H1 (cell line): ENCODE measurements at regions not wholly inside any gene's neighbourhood (a gene's known extent, or its start where the extent isn't known, plus 50 kb on each side); places are given as distances from the start of the nearest gene placed in this dataset.

ENCODE experiments used
- CTCF ChIA-PET: fragments of 300-600 bp; sonication (Branson Sonifier 250); formaldehyde crosslinking; loops from one replicate; lab custom pipeline; 2021; ENCODE audit not compliant: partially characterized antibody; lab: Charles Lee
- POLR2A ChIA-PET: fragments of 300-600 bp; sonication (Branson Sonifier 250); formaldehyde crosslinking; loops from one replicate; lab custom pipeline; 2021; ENCODE audit warnings: inconsistent platforms; ENCODE audit not compliant: partially characterized antibody; lab: Charles Lee
- DNase-seq, 2 experiments: peaks; one replicate each; pipeline versions ENCODE4 v3.0.0 to v3.0.0-alpha.2; 2010 to 2022; ENCODE audit warnings: low spot score in 2 of 2, low read depth in 1 of 2, mixed read lengths in 1 of 2
- FAIRE-seq: peaks from 2 replicates; lab custom pipeline; 2011; peaks lifted over from hg19 to GRCh38; lab: Jason Lieb, UNC
- H2AFZ ChIP-seq: 2 replicates; pipeline ENCODE4 v1.8.1; 2012; ENCODE audit warnings: low read length, inconsistent platforms
- H2AK5ac ChIP-seq: 2 replicates; pipeline ENCODE4 v1.6.1; 2013; ENCODE audit warnings: low read depth, low read length
- H2BK120ac ChIP-seq: replicated peaks from 2 replicates; pipeline ENCODE3; 2013; ENCODE audit warnings: low read depth, low read length, inconsistent platforms
- H2BK12ac ChIP-seq: 2 replicates; pipeline ENCODE4 v1.6.1; 2013; ENCODE audit warnings: low read depth, low read length
- H2BK15ac ChIP-seq: 2 replicates; pipeline ENCODE4 v1.6.1; 2013; ENCODE audit warnings: low read length
- H2BK20ac ChIP-seq: 2 replicates; pipeline ENCODE4 v1.6.1; 2013; ENCODE audit warnings: low read length
- H2BK5ac ChIP-seq: 2 replicates; pipeline ENCODE4 v1.6.1; 2013; ENCODE audit warnings: low read depth, low read length
- H3K14ac ChIP-seq: 2 replicates; pipeline ENCODE4 v1.6.1; 2013; ENCODE audit warnings: inconsistent platforms; ENCODE audit not compliant: insufficient read length
- H3K18ac ChIP-seq: 2 replicates; pipeline ENCODE4 v1.6.1; 2013; ENCODE audit warnings: low read length; ENCODE audit errors: extremely low read depth
- H3K23ac ChIP-seq: 2 replicates; pipeline ENCODE4 v1.6.1; 2013; ENCODE audit warnings: inconsistent platforms; ENCODE audit not compliant: insufficient read length
- H3K23me2 ChIP-seq: 2 replicates; pipeline ENCODE4 v1.6.1; 2013; ENCODE audit warnings: low read depth, low read length
- H3K27ac ChIP-seq: 2 replicates; pipeline ENCODE4 v1.6.1; 2011; ENCODE audit warnings: low read depth, low read length, inconsistent platforms
- H3K27me3 ChIP-seq, 4 experiments: replicated peaks in 1 of 4; 1 replicate in 1 of 4; 2 replicates in 3 of 4; pipeline versions ENCODE4 v1.6.1 to v1.8.1; 2011 to 2013; ENCODE audit warnings: low read length in 3 of 4, mild to moderate bottlenecking in 3 of 4, inconsistent platforms in 2 of 4, mixed read lengths in 2 of 4, moderate library complexity in 1 of 4; ENCODE audit not compliant: control insufficient read depth in 3 of 4, insufficient read depth in 3 of 4; ENCODE audit errors: extremely low read depth in 1 of 4
- H3K36me3 ChIP-seq, 4 experiments: 2 replicates each; pipeline versions ENCODE4 v1.6.1 to v1.8.1; 2011 to 2013; ENCODE audit warnings: mild to moderate bottlenecking in 4 of 4, low read length in 3 of 4, moderate library complexity in 2 of 4, control low read depth in 1 of 4, inconsistent platforms in 1 of 4; ENCODE audit not compliant: insufficient read depth in 4 of 4, control insufficient read depth in 2 of 4
- H3K4ac ChIP-seq: replicated peaks from 2 replicates; pipeline ENCODE3; 2013; ENCODE audit warnings: low read length, low read depth, mixed read lengths, inconsistent platforms; ENCODE audit not compliant: insufficient read length
- H3K4me1 ChIP-seq, 4 experiments: replicated peaks in 1 of 4; 1 replicate in 1 of 4; 2 replicates in 3 of 4; pipeline versions ENCODE4 v1.6.1 to v1.8.1; 2011 to 2013; ENCODE audit warnings: low read length in 3 of 4, inconsistent platforms in 2 of 4, mixed read lengths in 1 of 4; ENCODE audit not compliant: insufficient read depth in 4 of 4, control insufficient read depth in 3 of 4
- H3K4me2 ChIP-seq, 2 experiments: 2 replicates each; pipeline versions ENCODE4 v1.6.1 to v1.8.1; 2011 to 2013; ENCODE audit warnings: low read depth in 2 of 2, low read length in 2 of 2, control low read depth in 1 of 2, inconsistent platforms in 1 of 2, mild to moderate bottlenecking in 1 of 2; ENCODE audit not compliant: insufficient read depth in 1 of 2
- H3K4me3 ChIP-seq, 4 experiments: fragments of 200-600, 300-600 bp in 1 of 4; sonication (generic), shearing (Covaris generic), sonication (Bioruptor Twin) in 1 of 4; 2 replicates each; pipeline versions ENCODE4 v1.5.1 to v1.8.1; 2011 to 2016; ENCODE audit warnings: low read length in 4 of 4, low read depth in 3 of 4, control low read depth in 2 of 4, inconsistent platforms in 2 of 4, mild to moderate bottlenecking in 2 of 4, mixed read lengths in 1 of 4, moderate library complexity in 1 of 4; ENCODE audit not compliant: insufficient read depth in 2 of 4; ENCODE audit errors: extremely low read depth in 1 of 4
- H3K56ac ChIP-seq: replicated peaks from 2 replicates; pipeline ENCODE3; 2013; ENCODE audit warnings: low read depth, mild to moderate bottlenecking, mixed read lengths, low read length, inconsistent platforms; ENCODE audit not compliant: insufficient read length
- H3K79me1 ChIP-seq: 2 replicates; pipeline ENCODE4 v1.6.1; 2013; ENCODE audit warnings: low read depth, low read length, control low read depth
- H3K79me2 ChIP-seq, 2 experiments: 2 replicates each; pipeline versions ENCODE4 v1.6.1 to v1.8.1; 2012 to 2013; ENCODE audit warnings: low read length in 2 of 2, mild to moderate bottlenecking in 2 of 2, inconsistent platforms in 1 of 2; ENCODE audit not compliant: insufficient read depth in 2 of 2, control insufficient read depth in 1 of 2
- H3K9ac ChIP-seq, 4 experiments: replicated peaks in 1 of 4; 1 replicate in 1 of 4; 2 replicates in 3 of 4; pipeline versions ENCODE4 v1.6.1 to v1.8.1; 2011 to 2013; ENCODE audit warnings: low read depth in 3 of 4, low read length in 3 of 4, control low read depth in 2 of 4, mild to moderate bottlenecking in 2 of 4, moderate library complexity in 2 of 4, inconsistent platforms in 1 of 4; ENCODE audit errors: extremely low read depth in 1 of 4
- H3K9me3 ChIP-seq, 2 experiments: 2 replicates each; pipeline versions ENCODE4 v1.6.1 to v1.8.1; 2012 to 2013; ENCODE audit warnings: mild to moderate bottlenecking in 2 of 2, moderate library complexity in 2 of 2, control low read depth in 1 of 2, inconsistent platforms in 1 of 2, low read depth in 1 of 2, low read length in 1 of 2, mixed read lengths in 1 of 2; ENCODE audit not compliant: insufficient read depth in 2 of 2
- H4K20me1 ChIP-seq, 2 experiments: replicated peaks in 1 of 2; 2 replicates each; pipeline versions ENCODE3 to v1.8.1; 2011 to 2013; ENCODE audit warnings: inconsistent platforms in 2 of 2, low read length in 2 of 2, mild to moderate bottlenecking in 1 of 2; ENCODE audit not compliant: insufficient read depth in 2 of 2, control insufficient read depth in 1 of 2
- H4K5ac ChIP-seq: 2 replicates; pipeline ENCODE4 v1.6.1; 2013; ENCODE audit warnings: low read length, low read depth, mixed read lengths, inconsistent platforms; ENCODE audit not compliant: insufficient read length
- H4K8ac ChIP-seq: 2 replicates; pipeline ENCODE4 v1.8.0; 2013; ENCODE audit warnings: mild to moderate bottlenecking, moderate library complexity, low read length, inconsistent platforms; ENCODE audit not compliant: insufficient read depth; ENCODE audit errors: extremely low read depth
- H4K91ac ChIP-seq: replicated peaks from 2 replicates; pipeline ENCODE3; 2013; ENCODE audit warnings: low read length, mixed read lengths, inconsistent platforms; ENCODE audit not compliant: insufficient read length
- ASH2L ChIP-seq: fragments of 200-600, 300-600 bp; sonication (generic); IDR thresholded peaks from one replicate; pipeline ENCODE4 v1.7.1; 2017; ENCODE audit warnings: low read length
- BRCA1 ChIP-seq: IDR thresholded peaks from 2 replicates; pipeline ENCODE4 v1.6.1; 2012; ENCODE audit warnings: low read depth, low read length, improper control_type of control experiment
- CBX5 ChIP-seq: fragments of 300-800, 300-1000 bp; sonication (generic); IDR thresholded peaks from 2 replicates; pipeline ENCODE4 v1.7.1; 2016; ENCODE audit warnings: antibody characterized with exemption, low read length, low read depth
- CHD2 ChIP-seq: IDR thresholded peaks from 2 replicates; pipeline ENCODE4 v1.6.1; 2012; ENCODE audit warnings: low read length, improper control_type of control experiment
- HDAC2 ChIP-seq, 2 experiments: fragments of 300-600 bp in 1 of 2; sonication (generic) in 1 of 2; IDR thresholded peaks; 2 replicates each; pipeline ENCODE4 v1.6.1; 2011 to 2012; ENCODE audit warnings: low read depth in 2 of 2, low read length in 2 of 2, mild to moderate bottlenecking in 2 of 2, moderate library complexity in 2 of 2, borderline replicate concordance in 1 of 2, inconsistent platforms in 1 of 2
- KDM5A ChIP-seq: fragments of 200-600 bp; IDR thresholded peaks from 2 replicates; pipeline ENCODE4 v1.7.1; 2012; ENCODE audit warnings: mild to moderate bottlenecking, low read length, inconsistent platforms, mixed read lengths
- RAD21 ChIP-seq, 2 experiments: IDR thresholded peaks in 1 of 2; conservative IDR thresholded peaks in 1 of 2; 2 replicates each; pipeline ENCODE4 v1.6.1; 2011; ENCODE audit warnings: low read depth in 2 of 2, low read length in 2 of 2, improper control_type of control experiment in 1 of 2, inconsistent platforms in 1 of 2, mild to moderate bottlenecking in 1 of 2, moderate library complexity in 1 of 2
- TBP ChIP-seq: IDR thresholded peaks from 2 replicates; pipeline ENCODE4 v1.6.1; 2011; ENCODE audit warnings: low read depth, low read length, improper control_type of control experiment
- YY1 ChIP-seq: IDR thresholded peaks from 2 replicates; pipeline ENCODE4 v1.6.1; 2011; ENCODE audit warnings: low read depth, mild to moderate bottlenecking, low read length
- WGBS, 2 experiments: shearing (Covaris generic) in 1 of 2; methylation state at CpG; one replicate each; pipeline versions ENCODE4 v1.1.6 to v1.1.7; 2013 to 2015; ENCODE audit warnings: low lambda C conversion rate in 2 of 2, mixed read lengths in 2 of 2, inconsistent platforms in 1 of 2, low coverage in 1 of 2, missing lambda C conversion rate in 1 of 2; ENCODE audit not compliant: insufficient replicate concordance in 2 of 2, insufficient coverage in 1 of 2, insufficient read length in 1 of 2; ENCODE audit errors: extremely low coverage in 1 of 2, missing lambda C conversion rate in 1 of 2; 5-methylcytosine and 5-hydroxymethylcytosine counted together
- TF ChIP-seq, protein P1 (sequence below), 3 experiments: IDR thresholded peaks; 1 replicate in 2 of 3; 2 replicates in 1 of 3; pipeline versions ENCODE4 v1.5.1 to v1.6.1; 2011; ENCODE audit warnings: low read length in 3 of 3, mild to moderate bottlenecking in 3 of 3, inconsistent platforms in 2 of 3, low read depth in 1 of 3, moderate library complexity in 1 of 3; ENCODE audit not compliant: insufficient read depth in 1 of 3; ENCODE audit errors: control extremely low read depth in 1 of 3

DNA sequence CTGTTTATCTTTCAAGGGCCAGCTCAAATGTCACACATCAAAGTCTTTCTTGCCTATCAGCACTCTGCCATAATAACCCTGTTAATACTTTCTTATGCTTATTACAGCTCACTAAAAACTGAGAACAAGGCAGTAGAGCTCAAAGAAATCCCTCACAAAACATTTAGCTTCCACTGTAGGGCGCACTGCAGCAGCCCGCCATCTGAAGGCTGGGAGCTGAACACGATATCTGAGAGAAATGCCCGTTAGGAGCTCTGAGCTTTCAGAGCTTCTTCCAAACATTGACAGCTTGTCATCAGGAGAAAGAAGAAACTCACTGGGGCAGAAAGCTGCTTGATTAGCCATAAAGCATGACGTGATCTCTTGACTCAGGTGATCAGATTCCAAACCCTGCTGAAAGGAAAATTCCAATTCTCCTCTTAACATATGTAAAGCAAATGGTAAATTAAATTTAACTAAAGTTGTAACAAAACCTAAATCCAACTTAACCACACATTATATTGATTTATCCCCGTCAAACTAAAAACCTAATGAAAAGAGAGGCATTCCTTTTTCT, 175.7 kb downstream of the C12orf50 start:
- no peaks in the 10 kb centered on the region for H3K4me1 ChIP-seq
- H4K91ac ChIP-seq, result no peak overlapping the region
- FAIRE-seq (no peak), DNase-seq (no peak)
- TF ChIP-seq HDAC2 (IDR thresholded peaks at IDR 0.05; ENCODE audit: borderline replicate concordance in 1 of 2, low read depth in 2 of 2, low read length in 2 of 2), result no peak
- TF ChIP-seq, protein P1, sequence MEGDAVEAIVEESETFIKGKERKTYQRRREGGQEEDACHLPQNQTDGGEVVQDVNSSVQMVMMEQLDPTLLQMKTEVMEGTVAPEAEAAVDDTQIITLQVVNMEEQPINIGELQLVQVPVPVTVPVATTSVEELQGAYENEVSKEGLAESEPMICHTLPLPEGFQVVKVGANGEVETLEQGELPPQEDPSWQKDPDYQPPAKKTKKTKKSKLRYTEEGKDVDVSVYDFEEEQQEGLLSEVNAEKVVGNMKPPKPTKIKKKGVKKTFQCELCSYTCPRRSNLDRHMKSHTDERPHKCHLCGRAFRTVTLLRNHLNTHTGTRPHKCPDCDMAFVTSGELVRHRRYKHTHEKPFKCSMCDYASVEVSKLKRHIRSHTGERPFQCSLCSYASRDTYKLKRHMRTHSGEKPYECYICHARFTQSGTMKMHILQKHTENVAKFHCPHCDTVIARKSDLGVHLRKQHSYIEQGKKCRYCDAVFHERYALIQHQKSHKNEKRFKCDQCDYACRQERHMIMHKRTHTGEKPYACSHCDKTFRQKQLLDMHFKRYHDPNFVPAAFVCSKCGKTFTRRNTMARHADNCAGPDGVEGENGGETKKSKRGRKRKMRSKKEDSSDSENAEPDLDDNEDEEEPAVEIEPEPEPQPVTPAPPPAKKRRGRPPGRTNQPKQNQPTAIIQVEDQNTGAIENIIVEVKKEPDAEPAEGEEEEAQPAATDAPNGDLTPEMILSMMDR (IDR thresholded peaks at IDR 0.05; ENCODE audit: control extremely low read depth in 1 of 3, insufficient read depth in 1 of 3, low read depth in 1 of 3, low read length in 3 of 3), result peak in 2 of 3 experiments; percentile 3 to 23; a peak in 2 of 4 replicates
- TF ChIP-seq KDM5A, result no peak
- no peak for TF ChIP-seq CHD2
- no peak for TF ChIP-seq BRCA1
- no peak for TF ChIP-seq YY1
- no peak for TF ChIP-seq CBX5
- no peak for TF ChIP-seq ASH2L
- no peak for TF ChIP-seq TBP
- peak; percentile 21 to 23; a peak in 2 of 4 replicates for TF ChIP-seq RAD21 (IDR thresholded peaks at IDR 0.05 in 1 of 2, conservative IDR thresholded peaks at IDR 0.05 in 1 of 2; ENCODE audit: low read depth in 2 of 2, low read length in 2 of 2)
- H2BK120ac ChIP-seq, result no peak overlapping the region
- H3K23ac ChIP-seq, result no peak overlapping the region
- H4K5ac ChIP-seq, result no peak overlapping the region
- H3K4ac ChIP-seq, result no peak overlapping the region
- H3K4me2 ChIP-seq, result no peak overlapping the region
- no peak overlapping the region for H2BK12ac ChIP-seq
- H4K8ac ChIP-seq, result no peak overlapping the region
- no peak overlapping the region for H3K4me3 ChIP-seq
- H2AK5ac ChIP-seq, result no peak overlapping the region
- H3K23me2 ChIP-seq, result no peaks in the 10 kb centered on the region
- H2BK20ac ChIP-seq, result no peak overlapping the region
- H3K27ac ChIP-seq, result no peak overlapping the region
- no peaks in the 10 kb centered on the region for H4K20me1 ChIP-seq
- no peak overlapping the region for H2BK5ac ChIP-seq
- CTCF ChIA-PET, result interaction anchor here (0.7 to 0.8 kb wide), 2 partner anchors 13 to 81 kb away, joined by 3 to 5 read pairs; no protein-coding TSS in a partner anchor
- H3K56ac ChIP-seq, result no peak overlapping the region
- no peak overlapping the region for H2BK15ac ChIP-seq
- WGBS, 2 experiments, result 82% methylated on average over 6 of the region's 6 CpGs; no CpG with 5 or more reads in 1 of the 2 experiments
- no peak overlapping the region for H3K18ac ChIP-seq
- H3K9ac ChIP-seq, result no peak overlapping the region
- POLR2A ChIA-PET, result no interaction called here
- H2AFZ ChIP-seq, result no peak overlapping the region
- H3K36me3 ChIP-seq, result no peaks in the 10 kb centered on the region
- no peaks in the 10 kb centered on the region for H3K79me1 ChIP-seq
- no peak overlapping the region for H3K14ac ChIP-seq
- H3K79me2 ChIP-seq, result no peaks in the 10 kb centered on the region
- H3K9me3 ChIP-seq, result no peaks in the 10 kb centered on the region
- no peaks in the 10 kb centered on the region for H3K27me3 ChIP-seq
